ENCODE measurements at regions not wholly inside any gene's neighbourhood (a gene's known extent, or its start where the extent isn't known, plus 50 kb on each side); places are given as distances from the start of the nearest gene placed in this dataset.

- no peaks in the 10 kb centered on the region for H3K9me3 ChIP-seq
- no peak overlapping the region for H3K27ac ChIP-seq
- no peak for TF ChIP-seq POLR2AphosphoS5 (IDR thresholded peaks at IDR 0.05)
- no peak for TF ChIP-seq CTCF (IDR thresholded peaks at IDR 0.05)
- no peak for TF ChIP-seq POLR2A (IDR thresholded peaks at IDR 0.05)
- no peak for TF ChIP-seq EP300 (IDR thresholded peaks at IDR 0.05)
- no peaks in the 10 kb centered on the region for H3K27me3 ChIP-seq
- ATAC-seq (ENCODE audit: low FRiP score in 2 of 2) (no peak), DNase-seq (no peak)
- H3K4me3 ChIP-seq, result no peak overlapping the region
- no peaks in the 10 kb centered on the region for H3K4me1 ChIP-seq
- WGBS, 2 donors, result 63 to 70% methylated on average over 4 of the region's 4 CpGs
- H3K36me3 ChIP-seq, result no peaks in the 10 kb centered on the region
Measured at GRCh38 chr4:135239964-135240363, 1038.4 kb upstream of the PABPC4L start.

GRCh38 chr4:135238940-135239339 lies 1037.4 kb upstream of the PABPC4L start:
- 76 to 78% methylated on average over 3 of the region's 3 CpGs for WGBS, 2 donors
- ATAC-seq (ENCODE audit: low FRiP score in 2 of 2), result no peak
- DNase-seq, result no peak
- no peak for TF ChIP-seq EP300 (IDR thresholded peaks at IDR 0.05)
- no peak for TF ChIP-seq POLR2AphosphoS5 (IDR thresholded peaks at IDR 0.05)
- no peak for TF ChIP-seq POLR2A (IDR thresholded peaks at IDR 0.05)
- no peak for TF ChIP-seq CTCF (IDR thresholded peaks at IDR 0.05)
- Histone ChIP-seq H3K27ac (no peak overlapping the region), H3K9me3 (no peaks in the 10 kb centered on the region), H3K27me3 (no peaks in the 10 kb centered on the region), H3K4me1 (no peaks in the 10 kb centered on the region), H3K36me3 (no peaks in the 10 kb centered on the region), H3K4me3 (no peak overlapping the region)

GRCh38 chr4:135236048-135236447 lies 1034.5 kb upstream of the PABPC4L start:
- no peaks in the 10 kb centered on the region for H3K4me1 ChIP-seq
- WGBS, 2 donors, result 54 to 75% methylated on average over 1 of the region's 1 CpG
- no peak for TF ChIP-seq EP300 (IDR thresholded peaks at IDR 0.05)
- no peak overlapping the region for H3K27ac ChIP-seq
- H3K9me3 ChIP-seq, result no peaks in the 10 kb centered on the region
- no peak for DNase-seq
- no peaks in the 10 kb centered on the region for H3K36me3 ChIP-seq
- H3K27me3 ChIP-seq, result no peaks in the 10 kb centered on the region
- ATAC-seq (ENCODE audit: low FRiP score in 2 of 2), result no peak
- no peak overlapping the region for H3K4me3 ChIP-seq

GRCh38 chr4:135227842-135228241 lies 1026.3 kb upstream of the PABPC4L start:
- DNase-seq, result no peak
- 72 to 75% methylated on average over 1 of the region's 1 CpG for WGBS, 2 donors
- H3K9me3 ChIP-seq, result no peaks in the 10 kb centered on the region

GRCh38 chr4:135225551-135225950 lies 1024.0 kb upstream of the PABPC4L start:
- Histone ChIP-seq H3K27ac (no peak overlapping the region), H3K4me3 (no peak overlapping the region), H3K4me1 (no peaks in the 10 kb centered on the region), H3K36me3 (no peaks in the 10 kb centered on the region), H3K27me3 (no peaks in the 10 kb centered on the region), H3K9me3 (no peaks in the 10 kb centered on the region)
- TF ChIP-seq EP300 (IDR thresholded peaks at IDR 0.05) (no peak), CTCF (IDR thresholded peaks at IDR 0.05) (no peak), POLR2A (IDR thresholded peaks at IDR 0.05) (no peak), POLR2AphosphoS5 (IDR thresholded peaks at IDR 0.05) (no peak)
- no peak for ATAC-seq (ENCODE audit: low FRiP score in 2 of 2)
- no peak for DNase-seq
- WGBS, 2 donors, result 68 to 74% methylated on average over 3 of the region's 3 CpGs

More at GRCh38 chr4:135227842-135228241, 1026.3 kb upstream of the PABPC4L start:
- Histone ChIP-seq H3K4me1 (no peaks in the 10 kb centered on the region), H3K27ac (no peak overlapping the region), H3K4me3 (no peak overlapping the region), H3K36me3 (no peaks in the 10 kb centered on the region), H3K27me3 (no peaks in the 10 kb centered on the region)
- ATAC-seq (ENCODE audit: low FRiP score in 2 of 2), result no peak
- TF ChIP-seq CTCF (IDR thresholded peaks at IDR 0.05), result no peak
- TF ChIP-seq POLR2AphosphoS5 (IDR thresholded peaks at IDR 0.05), result no peak
- no peak for TF ChIP-seq POLR2A (IDR thresholded peaks at IDR 0.05)
- TF ChIP-seq EP300 (IDR thresholded peaks at IDR 0.05), result no peak

Data from upper lobe of left lung (tissue), 6 donors.